Dendritic cell treated with granulocyte-macrophage colony-stimulating factor and Interleukin-4, amounts not matched to agents 40 ng/mL and 50 ng/mL, for 4 days (primary cell): ENCODE measurements at regions not wholly inside any gene's neighbourhood (a gene's known extent, or its start where the extent isn't known, plus 50 kb on each side); places are given as distances from the start of the nearest gene placed in this dataset.

Experiments
- H3K27ac Mint-ChIP-seq: one replicate; pipeline ENCODE4 v1.8.0; 2022; ENCODE audit warnings: mild to moderate bottlenecking, mixed read lengths
- H3K27me3 Mint-ChIP-seq: one replicate; pipeline ENCODE4 v1.8.0; 2022; ENCODE audit warnings: mild to moderate bottlenecking, mixed read lengths
- H3K36me3 Mint-ChIP-seq: one replicate; pipeline ENCODE4 v1.8.0; 2022; ENCODE audit warnings: low read depth, mixed read lengths
- H3K4me1 Mint-ChIP-seq: one replicate; pipeline ENCODE4 v1.8.0; 2022; ENCODE audit warnings: low read depth, mixed read lengths
- H3K4me3 Mint-ChIP-seq: one replicate; pipeline ENCODE4 v1.8.0; 2022; ENCODE audit warnings: mild to moderate bottlenecking, moderate library complexity, mixed read lengths
- H3K9me3 Mint-ChIP-seq: one replicate; pipeline ENCODE4 v1.8.0; 2022; ENCODE audit warnings: mixed read lengths
- intact Hi-C: fragments of 100-400 bp; cut with micrococcal nuclease; formaldehyde crosslinking; loops from one replicate; pipeline ENCODE4 v1.15.0; 2022

DNA sequence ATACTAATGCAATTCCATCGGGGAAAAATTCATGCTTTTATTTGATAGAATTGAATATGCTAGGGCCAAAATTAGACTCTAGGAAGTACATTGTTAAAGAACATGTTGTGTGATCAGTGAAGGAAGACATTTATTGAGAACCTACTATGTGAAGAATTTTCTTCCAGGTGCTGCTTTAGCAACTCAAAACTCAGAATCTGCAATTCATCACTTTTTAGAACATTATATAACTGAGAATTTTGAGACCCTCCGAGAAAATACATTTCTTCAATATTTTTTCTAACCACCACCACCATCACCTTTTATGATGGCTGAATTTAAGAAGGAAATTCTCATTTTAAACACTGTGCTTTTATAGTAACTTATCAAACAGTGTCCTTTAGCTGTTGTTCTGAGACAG, 315.2 kb downstream of the FIGN start:
- H3K4me3 Mint-ChIP-seq: no peak overlapping the region
- H3K27ac Mint-ChIP-seq: no peak overlapping the region
- no peaks in the 10 kb centered on the region for H3K4me1 Mint-ChIP-seq
- intact Hi-C loops: no loop called here
- H3K27me3 Mint-ChIP-seq: no peaks in the 10 kb centered on the region
- H3K9me3 Mint-ChIP-seq: no peaks in the 10 kb centered on the region
- no peaks in the 10 kb centered on the region for H3K36me3 Mint-ChIP-seq

DNA sequence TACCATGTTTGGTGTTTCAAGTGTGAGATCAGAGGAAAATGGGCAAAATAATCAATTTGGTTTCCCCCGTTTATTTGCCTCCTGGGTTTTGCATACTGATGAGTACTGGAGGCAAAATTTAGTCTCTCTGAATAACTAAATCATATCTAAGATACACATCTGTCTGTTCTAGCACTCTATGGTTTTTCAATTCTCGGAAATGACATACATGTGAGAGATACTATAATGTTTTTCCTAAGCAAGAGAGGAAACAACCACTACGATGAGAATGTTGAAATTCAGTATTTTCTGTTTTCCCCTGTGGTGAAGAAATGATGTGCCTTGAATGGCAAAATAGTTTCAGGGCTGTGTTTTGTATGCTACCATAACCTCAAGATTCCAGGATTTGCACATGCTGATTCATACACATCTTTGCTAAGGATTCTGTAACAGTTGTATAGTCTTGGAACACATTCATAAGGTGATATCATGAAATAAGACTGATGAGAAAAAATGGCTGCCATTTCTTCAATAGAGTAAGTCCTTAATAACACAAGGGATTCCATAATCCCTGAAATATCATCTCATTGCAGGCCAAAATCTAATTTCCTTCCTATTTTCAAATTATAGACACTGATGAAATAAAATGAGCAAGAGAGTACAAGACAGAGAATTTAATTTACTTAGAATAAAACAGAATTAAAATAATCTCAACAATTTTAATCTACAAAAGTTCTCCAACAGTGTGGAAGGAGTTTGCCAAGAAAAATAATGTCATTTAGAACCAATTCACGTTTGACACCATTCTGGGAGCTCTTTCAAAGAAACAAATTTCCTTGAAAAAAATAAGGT, 316.6 kb downstream of the FIGN start:
- Mint-ChIP-seq H3K4me3 (no peak overlapping the region), H3K36me3 (no peaks in the 10 kb centered on the region), H3K9me3 (peaks cover 11% of the 10 kb centered on the region), H3K27ac (no peak overlapping the region), H3K27me3 (no peaks in the 10 kb centered on the region), H3K4me1 (no peaks in the 10 kb centered on the region)
- intact Hi-C loops: no loop called here

DNA sequence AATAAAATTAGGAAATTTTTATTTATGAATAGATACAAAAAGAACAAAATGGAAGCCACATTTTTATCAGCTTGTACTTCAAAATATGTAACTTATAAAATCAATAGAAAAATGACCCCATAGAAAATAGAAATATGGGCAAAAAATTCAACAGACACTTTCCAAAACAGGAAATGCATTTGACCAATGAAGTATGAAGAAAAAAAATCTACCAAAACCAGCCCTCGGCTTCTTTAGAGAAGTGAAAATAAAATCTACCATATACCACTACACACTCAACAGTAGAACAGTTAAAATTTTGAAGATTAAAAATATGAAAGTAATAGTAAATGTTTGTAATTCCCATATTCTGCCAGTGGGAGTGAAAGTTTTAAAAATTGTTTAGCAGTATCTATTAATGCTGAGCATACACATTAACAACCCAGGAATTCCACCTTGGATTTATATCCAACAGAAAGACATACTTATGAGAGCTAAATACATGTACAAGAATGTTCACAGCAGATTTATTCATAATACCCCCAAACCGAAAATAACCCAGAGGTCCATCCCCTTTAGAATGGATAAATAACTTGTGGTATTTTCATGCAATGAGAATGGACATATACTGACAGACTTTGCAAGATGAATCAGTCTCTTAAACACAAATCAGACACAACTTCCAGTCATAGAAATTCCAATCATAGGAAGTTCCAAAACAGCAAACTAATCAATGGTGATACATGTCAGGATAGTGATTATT, 318.0 kb downstream of the FIGN start:
- Mint-ChIP-seq H3K9me3 (peaks cover 13% of the 10 kb centered on the region), H3K27me3 (no peaks in the 10 kb centered on the region), H3K4me3 (no peak overlapping the region), H3K36me3 (no peaks in the 10 kb centered on the region), H3K27ac (no peak overlapping the region), H3K4me1 (no peaks in the 10 kb centered on the region)
- intact Hi-C loops: no loop called here

- intact Hi-C loops: no loop called here
- Mint-ChIP-seq H3K27ac (no peak overlapping the region), H3K4me1 (no peaks in the 10 kb centered on the region), H3K4me3 (no peak overlapping the region), H3K36me3 (no peaks in the 10 kb centered on the region), H3K27me3 (no peaks in the 10 kb centered on the region), H3K9me3 (peaks cover 22% of the 10 kb centered on the region)
These were observed 321.7 kb downstream of the FIGN start for GRCh38 chr2:163414121-163414520.

GRCh38 chr2:163407296-163407695, 328.5 kb downstream of the FIGN start:
- Mint-ChIP-seq H3K36me3 (no peaks in the 10 kb centered on the region), H3K9me3 (peaks cover 18% of the 10 kb centered on the region)

GRCh38 chr2:163405298-163405697, 330.5 kb downstream of the FIGN start:
- Mint-ChIP-seq H3K4me1 (no peaks in the 10 kb centered on the region), H3K27ac (no peak overlapping the region), H3K4me3 (no peak overlapping the region), H3K9me3 (peaks cover 18% of the 10 kb centered on the region), H3K36me3 (no peaks in the 10 kb centered on the region), H3K27me3 (no peaks in the 10 kb centered on the region)
- intact Hi-C loops: no loop called here

More at GRCh38 chr2:163407296-163407695, 328.5 kb downstream of the FIGN start:
- intact Hi-C loops: no loop called here
- no peaks in the 10 kb centered on the region for H3K4me1 Mint-ChIP-seq
- H3K4me3 Mint-ChIP-seq: no peak overlapping the region
- no peaks in the 10 kb centered on the region for H3K27me3 Mint-ChIP-seq
- H3K27ac Mint-ChIP-seq: no peak overlapping the region

DNA sequence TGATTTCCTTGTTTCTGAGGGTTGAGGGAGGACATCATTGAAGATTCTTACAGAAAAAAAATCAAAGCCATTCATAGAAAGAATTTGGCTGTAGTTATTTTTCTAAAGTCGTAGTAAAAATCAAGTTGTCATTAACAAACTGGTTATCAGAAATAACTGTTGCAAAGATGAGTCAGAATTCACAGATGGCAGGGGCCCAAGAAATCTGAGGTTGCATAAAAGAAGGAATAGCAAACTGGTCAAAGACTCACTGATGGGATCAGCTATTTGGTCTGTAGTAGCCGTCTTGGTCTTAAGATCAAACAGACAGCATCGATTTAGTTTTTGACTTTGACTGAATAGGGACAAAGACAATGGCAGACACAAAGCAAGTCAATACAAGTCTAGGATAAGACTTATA, 334.3 kb downstream of the FIGN start:
- Mint-ChIP-seq H3K27me3 (no peaks in the 10 kb centered on the region), H3K27ac (no peak overlapping the region), H3K4me1 (no peaks in the 10 kb centered on the region), H3K9me3 (no peaks in the 10 kb centered on the region), H3K36me3 (no peaks in the 10 kb centered on the region), H3K4me3 (no peak overlapping the region)
- intact Hi-C loops: no loop called here

DNA sequence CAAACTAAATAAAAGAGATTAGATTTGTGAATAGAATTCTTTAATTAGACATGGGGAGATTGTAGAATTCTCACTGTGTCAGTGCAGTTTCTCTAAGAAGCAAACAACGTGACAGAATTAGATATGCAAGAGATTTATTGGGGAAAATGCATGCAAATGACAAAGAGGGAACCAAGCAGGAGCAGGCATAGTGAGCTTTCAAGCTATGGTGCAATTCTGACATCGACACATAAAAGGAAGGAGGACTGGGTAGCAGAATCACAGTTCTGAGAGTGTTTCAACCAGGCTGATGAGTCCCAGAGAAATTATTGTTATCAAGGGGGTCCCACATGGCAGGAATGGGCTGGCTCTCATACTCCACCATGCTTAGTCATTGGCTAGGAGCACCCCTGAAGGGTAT, 338.4 kb downstream of the FIGN start:
- Mint-ChIP-seq H3K9me3 (no peaks in the 10 kb centered on the region), H3K27ac (no peak overlapping the region), H3K4me1 (no peaks in the 10 kb centered on the region), H3K36me3 (no peaks in the 10 kb centered on the region), H3K4me3 (no peak overlapping the region), H3K27me3 (no peaks in the 10 kb centered on the region)
- intact Hi-C loops: no loop called here

DNA sequence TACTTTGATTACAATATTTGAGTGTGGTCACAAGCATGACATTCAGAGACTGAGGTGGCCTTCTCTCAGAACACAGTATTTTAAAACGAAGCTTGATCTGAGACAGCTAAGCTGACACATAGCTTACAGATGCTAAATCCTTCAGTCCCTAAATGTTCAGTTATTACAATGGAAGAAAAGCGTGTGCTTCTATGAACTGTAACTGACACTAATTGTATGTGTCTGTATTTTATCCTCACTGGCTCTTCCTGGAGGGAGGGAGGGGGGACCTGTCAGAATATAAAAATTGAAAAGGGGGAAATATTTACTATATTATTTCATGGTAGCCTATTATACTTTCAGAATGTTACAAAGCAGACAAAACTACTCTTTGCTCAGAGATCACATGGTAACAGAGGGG, 340.2 kb downstream of the FIGN start:
- no peak overlapping the region for H3K4me3 Mint-ChIP-seq
- no peaks in the 10 kb centered on the region for H3K4me1 Mint-ChIP-seq
- no peaks in the 10 kb centered on the region for H3K9me3 Mint-ChIP-seq
- no peaks in the 10 kb centered on the region for H3K36me3 Mint-ChIP-seq
- H3K27me3 Mint-ChIP-seq: no peaks in the 10 kb centered on the region
- intact Hi-C loops: no loop called here
- H3K27ac Mint-ChIP-seq: no peak overlapping the region

- Mint-ChIP-seq H3K4me1 (no peaks in the 10 kb centered on the region), H3K27ac (no peak overlapping the region), H3K9me3 (no peaks in the 10 kb centered on the region), H3K27me3 (no peaks in the 10 kb centered on the region), H3K36me3 (no peaks in the 10 kb centered on the region), H3K4me3 (no peak overlapping the region)
- intact Hi-C loops: no loop called here
These were observed 346.0 kb downstream of the FIGN start for GRCh38 chr2:163389838-163390237.

DNA sequence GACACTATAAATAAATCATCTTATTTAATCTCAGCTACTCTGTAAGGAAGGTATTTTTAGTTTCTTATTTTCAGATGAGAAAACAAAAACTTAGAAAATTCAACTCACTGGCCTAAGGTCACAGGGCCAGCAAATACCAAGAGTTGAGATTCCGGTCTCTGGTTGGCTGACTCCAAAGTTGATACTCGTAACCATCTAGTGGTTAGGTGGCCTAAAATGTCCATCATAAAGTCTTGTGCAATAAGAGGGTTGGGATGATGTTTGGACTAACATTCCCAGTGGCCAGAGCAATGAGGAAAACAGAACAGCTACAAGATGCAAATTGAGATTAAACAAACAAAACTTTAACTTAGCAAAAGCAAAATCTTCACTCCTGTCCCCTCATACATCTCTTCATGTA, 360.3 kb downstream of the FIGN start:
- H3K4me1 Mint-ChIP-seq: no peaks in the 10 kb centered on the region
- intact Hi-C loops: no loop called here
- H3K4me3 Mint-ChIP-seq: no peak overlapping the region
- no peak overlapping the region for H3K27ac Mint-ChIP-seq
- no peaks in the 10 kb centered on the region for H3K36me3 Mint-ChIP-seq
- no peaks in the 10 kb centered on the region for H3K9me3 Mint-ChIP-seq
- H3K27me3 Mint-ChIP-seq: no peaks in the 10 kb centered on the region

DNA sequence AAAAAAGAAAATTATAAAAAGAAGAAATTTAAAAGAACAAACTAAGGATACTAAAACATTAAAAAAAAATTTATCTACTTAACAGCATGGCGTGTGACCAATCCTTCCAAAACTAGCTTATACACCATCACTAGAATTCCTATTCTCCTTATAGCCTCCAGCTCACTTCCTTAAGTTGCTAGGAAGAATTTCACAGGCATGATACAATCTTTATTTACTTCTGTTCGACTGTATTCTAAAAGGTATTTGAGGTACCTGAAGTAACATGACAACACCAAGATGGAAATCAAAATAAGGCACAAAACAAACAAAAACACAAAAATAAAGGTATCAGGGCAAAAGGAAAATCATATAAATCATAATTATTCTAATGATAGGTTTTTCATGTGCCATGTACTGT, 360.7 kb downstream of the FIGN start:
- H3K4me3 Mint-ChIP-seq: no peak overlapping the region
- H3K36me3 Mint-ChIP-seq: no peaks in the 10 kb centered on the region
- no peak overlapping the region for H3K27ac Mint-ChIP-seq
- intact Hi-C loops: no loop called here
- no peaks in the 10 kb centered on the region for H3K9me3 Mint-ChIP-seq
- no peaks in the 10 kb centered on the region for H3K27me3 Mint-ChIP-seq
- H3K4me1 Mint-ChIP-seq: no peaks in the 10 kb centered on the region

GRCh38 chr2:163374282-163374681, 361.5 kb downstream of the FIGN start:
- H3K4me3 Mint-ChIP-seq: no peak overlapping the region
- H3K4me1 Mint-ChIP-seq: no peaks in the 10 kb centered on the region
- intact Hi-C loops: no loop called here
- H3K27me3 Mint-ChIP-seq: no peaks in the 10 kb centered on the region
- H3K36me3 Mint-ChIP-seq: no peaks in the 10 kb centered on the region
- no peaks in the 10 kb centered on the region for H3K9me3 Mint-ChIP-seq
- H3K27ac Mint-ChIP-seq: no peak overlapping the region

DNA sequence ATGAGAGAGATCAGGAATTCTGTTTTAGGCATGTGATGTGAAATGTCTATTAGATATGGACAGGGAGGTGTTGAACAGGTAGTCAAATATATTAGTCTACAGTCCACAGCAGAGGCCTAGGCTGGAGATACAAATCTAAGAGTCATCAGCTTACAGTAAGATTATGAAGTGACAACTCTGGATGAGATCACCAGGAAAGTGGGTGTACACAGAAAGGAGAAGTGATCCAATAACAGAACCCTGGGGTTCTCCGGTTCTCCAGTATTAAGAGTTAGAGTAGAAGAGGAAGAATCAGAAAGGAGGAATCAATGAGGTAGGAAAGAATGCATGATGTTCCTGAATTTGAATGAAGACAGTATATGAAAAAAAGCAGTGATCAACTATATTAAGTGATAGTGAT, 362.3 kb downstream of the FIGN start:
- Mint-ChIP-seq H3K27ac (no peak overlapping the region), H3K27me3 (no peaks in the 10 kb centered on the region), H3K9me3 (no peaks in the 10 kb centered on the region), H3K36me3 (no peaks in the 10 kb centered on the region), H3K4me3 (no peak overlapping the region), H3K4me1 (no peaks in the 10 kb centered on the region)
- intact Hi-C loops: no loop called here
